ENCODE measurements at regions not wholly inside any gene's neighbourhood (a gene's known extent, or its start where the extent isn't known, plus 50 kb on each side); places are given as distances from the start of the nearest gene placed in this dataset.

DNA sequence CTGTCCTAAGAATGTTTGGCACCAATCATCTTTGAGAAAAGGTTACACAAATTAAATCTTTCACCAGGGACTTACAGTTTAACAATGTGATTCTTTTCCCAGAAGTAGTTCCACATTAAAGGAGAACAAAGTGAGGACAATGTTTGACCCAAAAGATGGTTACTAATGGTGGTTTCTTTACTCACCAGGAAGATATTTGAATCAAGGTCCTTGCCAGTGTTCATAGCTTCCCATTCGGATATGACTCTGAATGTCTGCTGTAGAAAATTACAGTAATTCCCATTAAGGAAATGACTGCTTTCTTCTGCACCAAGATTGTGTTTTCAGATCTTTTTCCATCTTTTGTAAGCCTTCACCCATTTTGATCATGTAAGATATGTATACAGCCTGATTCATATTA lies 114.6 kb upstream of the ADAMTSL1 start:
- DNase-seq, result no peak

DNA sequence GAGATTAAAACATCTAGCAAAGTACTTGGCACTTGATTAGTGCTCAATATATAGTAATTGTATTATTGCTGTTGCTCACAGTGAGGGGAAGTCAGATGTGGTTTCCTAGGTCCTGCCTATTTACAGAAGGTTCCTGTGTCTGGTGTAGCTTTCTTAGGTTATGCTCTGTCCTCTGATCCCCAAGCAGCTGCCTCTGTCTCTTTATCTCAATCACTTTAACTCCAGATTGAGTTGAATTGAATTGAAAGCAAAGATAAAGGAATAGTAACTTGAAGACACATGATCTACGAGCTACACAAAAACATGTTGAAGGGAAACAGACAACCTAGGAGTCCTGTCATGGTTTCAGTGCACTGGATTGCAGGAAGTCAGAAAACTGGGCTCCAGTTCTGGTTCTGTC lies 113.9 kb upstream of the ADAMTSL1 start:
- no peak for DNase-seq

DNA sequence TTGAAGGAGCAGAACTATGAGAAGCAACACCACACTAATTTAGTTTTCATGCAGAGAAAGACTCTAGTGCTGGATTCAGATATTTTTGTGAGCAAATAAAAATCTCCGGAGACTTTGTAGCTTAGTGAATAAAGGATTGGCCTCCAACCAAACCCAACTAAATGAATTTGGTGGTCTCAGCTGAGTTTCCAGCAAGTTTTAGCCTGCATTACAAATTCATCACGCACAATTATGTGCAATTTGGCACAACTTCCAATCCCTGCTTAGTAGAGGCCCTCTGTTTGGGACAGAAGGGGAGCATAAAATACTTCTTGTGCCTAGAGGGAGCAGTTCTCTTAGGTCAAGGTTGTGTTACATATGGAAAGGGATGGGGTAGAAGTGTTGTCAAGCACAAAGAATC lies 112.3 kb upstream of the ADAMTSL1 start:
- DNase-seq, result no peak

GRCh38 chr9:18362166-18362565 lies 111.8 kb upstream of the ADAMTSL1 start:
- DNase-seq, result no peak

DNA sequence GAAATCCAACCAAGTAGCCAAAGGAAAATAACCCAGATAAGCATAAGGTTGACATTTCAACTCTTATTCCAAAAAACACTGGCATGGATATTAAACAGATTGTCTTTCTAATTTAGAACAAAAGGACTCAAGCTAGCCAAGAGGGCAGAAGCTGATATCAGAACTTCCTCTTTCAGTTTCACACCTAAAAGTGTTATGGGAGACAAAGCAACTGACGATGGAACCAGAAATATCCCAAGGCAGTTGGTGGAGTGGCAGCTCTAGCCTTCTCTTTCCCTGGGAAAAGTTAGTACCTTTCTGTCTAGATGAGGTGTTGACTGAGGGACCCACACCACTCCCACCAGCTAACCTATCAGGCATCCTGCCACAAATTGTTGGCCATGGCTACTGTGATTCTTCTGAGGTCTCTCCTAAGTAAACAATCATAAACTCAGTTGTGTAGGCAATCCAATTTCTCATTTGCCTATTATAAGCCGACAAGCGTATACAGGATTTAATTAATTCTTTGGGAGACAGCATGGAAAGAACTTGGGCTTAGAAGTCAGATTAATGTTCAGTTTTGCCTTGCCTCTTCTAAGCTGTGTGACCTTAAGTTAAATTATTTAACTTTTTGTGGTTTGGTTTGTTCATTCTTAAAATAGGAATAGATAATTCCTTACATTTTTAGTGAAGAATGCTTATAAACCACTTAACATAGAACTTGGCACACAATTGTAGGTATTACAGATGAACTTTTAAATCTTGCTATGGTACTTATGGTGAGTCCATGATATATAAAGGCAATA lies 110.9 kb upstream of the ADAMTSL1 start:
- no peak for DNase-seq

GRCh38 chr9:18365651-18366050 lies 108.3 kb upstream of the ADAMTSL1 start:
- DNase-seq, result no peak

- no peak for DNase-seq
These were observed 107.8 kb upstream of the ADAMTSL1 start for GRCh38 chr9:18366184-18366583.

GRCh38 chr9:18368206-18368605 lies 105.7 kb upstream of the ADAMTSL1 start:
- DNase-seq, result no peak

GRCh38 chr9:18371141-18371540 lies 102.8 kb upstream of the ADAMTSL1 start:
- DNase-seq, result no peak

DNA sequence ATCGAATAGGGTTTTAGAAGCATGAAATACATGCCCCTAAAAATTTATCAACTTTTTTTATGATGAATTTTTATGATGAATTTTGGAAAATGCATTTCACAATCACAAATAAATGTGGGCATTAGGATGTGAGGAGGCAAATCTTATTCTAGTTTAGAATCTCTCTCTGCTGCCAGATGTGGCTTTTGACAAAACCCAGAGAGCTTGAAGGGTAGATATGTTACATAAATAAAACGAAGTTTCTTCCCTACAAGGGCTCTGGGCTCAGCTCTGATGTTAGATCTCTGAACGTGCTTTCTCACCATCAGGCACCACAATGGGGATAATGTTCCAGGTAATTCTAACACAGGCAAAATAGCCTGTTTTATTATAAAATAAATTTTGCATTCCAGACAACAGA lies 102.3 kb upstream of the ADAMTSL1 start:
- DNase-seq, result no peak

- no peak for DNase-seq
These were observed 94.7 kb upstream of the ADAMTSL1 start for GRCh38 chr9:18379073-18379811.

- no peak for DNase-seq
These were observed 91.7 kb upstream of the ADAMTSL1 start for GRCh38 chr9:18382243-18382642.

DNA sequence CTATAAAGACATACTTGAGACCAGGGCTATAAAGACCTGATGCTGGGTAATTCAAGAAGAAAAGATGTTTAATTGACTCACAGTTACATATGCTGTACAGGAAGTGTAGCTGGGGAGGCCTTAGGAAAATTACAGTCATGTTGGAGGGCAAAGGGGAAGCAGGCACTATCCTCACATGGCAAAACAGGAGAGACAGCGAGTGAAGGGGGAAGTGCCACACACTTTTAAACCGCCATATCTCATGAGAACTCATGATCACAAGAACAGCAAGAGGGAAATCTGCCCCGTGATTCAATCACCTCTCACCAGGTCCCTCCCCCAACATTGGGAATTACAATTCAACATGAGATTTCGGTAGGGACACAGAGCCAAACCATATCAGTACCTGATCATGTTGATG lies 89.9 kb upstream of the ADAMTSL1 start:
- DNase-seq, result no peak

DNA sequence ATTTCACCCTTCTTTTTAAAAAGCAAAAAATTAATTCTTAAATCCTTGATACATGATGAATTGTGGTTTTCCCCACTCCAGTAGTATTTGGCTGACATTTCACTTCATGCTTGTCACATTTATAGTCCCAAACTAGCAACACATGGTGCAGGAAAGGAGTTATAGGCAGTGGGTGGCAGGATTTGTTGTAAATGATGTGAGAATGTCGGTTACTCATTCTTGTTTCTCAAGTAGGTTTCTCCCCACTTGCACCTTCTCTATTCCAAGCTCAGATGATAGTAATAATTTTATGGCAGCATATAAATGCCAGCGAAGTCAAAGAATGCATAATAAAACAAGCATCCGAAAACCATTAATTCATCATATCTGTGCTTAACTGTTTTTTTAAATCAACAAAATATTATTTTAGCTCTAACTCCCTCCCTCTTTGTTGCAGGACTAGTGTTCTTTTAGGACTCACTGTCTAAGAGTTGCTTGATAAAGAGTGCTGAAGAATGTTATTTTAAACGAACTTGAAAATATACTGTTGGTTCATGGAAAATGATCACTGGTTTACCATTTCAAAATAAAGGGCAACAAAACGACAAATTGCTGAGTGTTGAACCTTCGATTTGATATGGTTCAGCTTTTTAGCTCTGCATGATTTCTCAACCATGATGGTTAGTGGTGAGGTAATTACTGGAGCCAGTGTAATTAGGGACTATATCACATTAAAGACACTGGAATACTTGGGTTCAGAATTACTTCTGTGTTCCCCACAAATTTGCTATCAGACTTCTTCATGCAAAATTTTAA lies 88.1 kb upstream of the ADAMTSL1 start:
- no peak for DNase-seq

GRCh38 chr9:18390393-18390792 lies 83.6 kb upstream of the ADAMTSL1 start:
- DNase-seq, result no peak

DNA sequence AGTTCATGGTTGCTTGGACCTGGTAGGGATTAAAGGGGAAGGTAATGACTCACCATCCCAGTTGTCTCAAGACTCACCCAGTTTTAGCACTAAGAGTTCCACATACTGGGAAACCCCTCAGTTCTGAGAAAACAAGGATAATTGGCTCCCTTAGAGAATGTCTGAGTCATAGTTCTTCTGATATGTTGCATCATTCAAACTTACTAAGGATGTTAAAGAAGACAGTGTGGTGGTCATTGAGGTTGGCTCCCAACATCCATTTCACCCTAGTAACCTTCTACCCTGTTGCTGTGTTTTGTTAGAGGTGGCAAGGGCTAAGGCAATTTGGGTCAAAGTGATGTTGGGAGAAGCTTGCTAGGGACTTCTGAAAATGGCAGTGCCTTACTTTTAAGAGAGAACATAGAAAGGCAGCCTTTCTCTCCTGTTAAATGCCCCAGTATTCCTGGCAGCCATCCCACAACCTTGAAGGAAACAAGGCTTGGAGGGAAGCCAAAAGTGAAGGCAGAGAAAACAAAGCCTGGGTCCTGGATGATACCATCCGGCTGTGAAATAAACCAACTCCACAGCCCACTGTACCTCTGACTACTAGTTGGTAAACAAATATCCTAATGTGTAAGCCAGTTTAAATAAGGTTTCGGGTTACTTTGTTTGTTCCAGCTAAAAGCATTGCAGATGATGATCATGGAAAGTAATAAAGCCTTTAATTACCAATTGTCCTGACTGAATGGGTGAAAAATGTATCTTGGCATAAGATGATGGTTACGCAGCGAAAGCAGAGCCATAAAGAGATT lies 80.4 kb upstream of the ADAMTSL1 start:
- no peak for DNase-seq

GRCh38 chr9:18394847-18395351 lies 79.1 kb upstream of the ADAMTSL1 start:
- no peak for DNase-seq

DNA sequence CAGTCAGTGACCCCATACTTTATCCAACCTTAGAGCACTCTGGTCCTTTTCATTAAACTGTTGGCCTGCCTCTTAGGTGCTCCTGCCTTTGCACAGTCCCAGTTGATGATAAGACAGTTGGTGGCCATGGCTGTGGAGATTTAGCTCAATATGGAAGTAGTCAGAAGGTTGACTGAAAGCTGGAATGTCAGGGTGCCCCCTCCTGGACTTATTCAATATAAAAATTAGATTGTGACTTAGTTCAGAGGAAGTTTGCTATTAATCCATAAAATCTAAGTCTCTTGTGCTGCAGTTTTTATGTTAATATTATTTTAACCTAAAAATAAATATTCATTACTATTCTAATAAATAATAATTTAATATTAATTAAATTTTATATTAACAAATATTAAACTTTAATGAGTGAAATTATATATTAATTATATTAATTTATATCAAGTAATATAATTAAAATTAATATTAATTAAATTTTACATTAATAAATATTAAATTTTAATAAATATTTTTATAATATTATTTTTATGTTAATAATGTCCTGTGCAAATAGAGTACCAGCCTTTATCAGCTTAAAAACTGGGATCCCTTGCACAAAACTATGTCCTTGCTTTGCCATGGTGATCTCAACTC lies 77.7 kb upstream of the ADAMTSL1 start:
- DNase-seq, result no peak

GRCh38 chr9:18397076-18397475 lies 76.9 kb upstream of the ADAMTSL1 start:
- no peak for DNase-seq

DNA sequence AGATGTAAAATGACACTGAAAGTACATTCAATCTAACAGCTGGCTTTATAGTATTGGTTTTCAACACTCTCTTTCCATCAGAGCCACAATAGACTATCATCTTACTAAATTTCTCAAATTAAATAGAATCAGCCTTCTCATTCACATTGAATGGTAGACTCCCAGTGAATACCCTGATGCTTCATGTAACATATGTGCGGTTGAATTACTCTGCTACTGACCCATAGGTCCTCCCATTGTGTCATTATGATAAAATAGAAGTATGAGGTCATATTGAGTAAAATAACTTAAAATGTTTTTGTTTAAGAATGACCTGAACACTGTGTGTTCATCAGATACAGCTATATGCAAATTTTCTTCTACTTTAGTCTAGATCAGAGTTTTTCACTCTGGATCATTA lies 75.9 kb upstream of the ADAMTSL1 start:
- no peak for DNase-seq

GRCh38 chr9:18404434-18405029 lies 69.4 kb upstream of the ADAMTSL1 start:
- no peak for DNase-seq

DNA sequence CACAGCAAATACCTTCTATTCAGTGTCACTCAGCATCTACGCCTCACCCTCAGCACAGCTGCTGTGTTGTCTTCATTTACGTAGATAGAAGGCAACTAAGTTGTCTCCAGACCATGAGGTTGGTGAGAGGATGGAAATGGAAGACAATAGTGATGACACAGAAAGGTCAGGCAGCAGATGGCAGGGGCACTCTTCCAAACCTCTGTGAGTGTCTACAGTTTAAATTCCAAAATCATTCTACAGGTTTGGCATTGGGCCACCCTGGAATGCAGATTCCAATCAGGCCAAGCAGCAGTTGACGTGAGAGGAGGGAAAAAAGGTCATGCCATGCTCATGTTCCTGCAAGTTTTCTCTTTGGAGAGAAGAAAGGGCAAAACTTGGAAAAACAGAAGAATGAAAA lies 68.7 kb upstream of the ADAMTSL1 start:
- DNase-seq, result no peak
